ENCODE measurements at regions not wholly inside any gene's neighbourhood (a gene's known extent, or its start where the extent isn't known, plus 50 kb on each side); places are given as distances from the start of the nearest gene placed in this dataset.
"Not testable (repeated sequence)": the region's sequence is repeated elsewhere in the genome, so short reads cannot be mapped to it uniquely, and the experiment has no call there.

DNA sequence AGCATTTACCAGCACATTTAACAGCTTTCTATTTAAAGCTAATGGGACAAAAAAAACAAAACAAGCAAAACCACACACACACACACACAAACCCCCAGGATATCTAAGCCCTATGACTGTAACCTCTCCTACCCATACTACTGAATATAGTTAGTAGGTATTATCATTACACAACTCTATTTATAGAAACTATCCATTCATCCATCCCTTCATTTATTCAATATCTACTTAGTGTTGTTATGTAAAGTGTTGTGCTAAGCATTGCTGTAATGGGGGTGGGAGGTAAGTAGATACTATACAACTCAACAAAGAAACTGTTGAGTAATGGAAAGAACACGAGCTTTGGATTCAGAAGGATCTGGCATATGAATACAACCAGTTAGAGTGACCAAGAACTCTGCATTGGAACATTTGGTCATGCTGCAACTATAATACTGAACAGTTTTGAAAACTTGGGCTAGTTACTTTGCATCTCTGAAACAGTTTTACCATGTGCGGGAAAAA lies 82.3 kb upstream of the ZNF608 start:
- H3K27me3 ChIP-seq (ENCODE audit: low read length), result no peaks in the 10 kb centered on the region
- no peaks in the 10 kb centered on the region for H3K36me3 ChIP-seq (ENCODE audit: low read depth, low read length)
- no peak overlapping the region for H3K9ac ChIP-seq (ENCODE audit: low read length)
- TF ChIP-seq EZH2 (IDR thresholded peaks at IDR 0.05; ENCODE audit: low read length, unreplicated experiment) (no peak), EZH2phosphoT487 (IDR thresholded peaks at IDR 0.05; ENCODE audit: borderline replicate concordance, low read length) (no peak)
- TF ChIP-seq, protein P1, sequence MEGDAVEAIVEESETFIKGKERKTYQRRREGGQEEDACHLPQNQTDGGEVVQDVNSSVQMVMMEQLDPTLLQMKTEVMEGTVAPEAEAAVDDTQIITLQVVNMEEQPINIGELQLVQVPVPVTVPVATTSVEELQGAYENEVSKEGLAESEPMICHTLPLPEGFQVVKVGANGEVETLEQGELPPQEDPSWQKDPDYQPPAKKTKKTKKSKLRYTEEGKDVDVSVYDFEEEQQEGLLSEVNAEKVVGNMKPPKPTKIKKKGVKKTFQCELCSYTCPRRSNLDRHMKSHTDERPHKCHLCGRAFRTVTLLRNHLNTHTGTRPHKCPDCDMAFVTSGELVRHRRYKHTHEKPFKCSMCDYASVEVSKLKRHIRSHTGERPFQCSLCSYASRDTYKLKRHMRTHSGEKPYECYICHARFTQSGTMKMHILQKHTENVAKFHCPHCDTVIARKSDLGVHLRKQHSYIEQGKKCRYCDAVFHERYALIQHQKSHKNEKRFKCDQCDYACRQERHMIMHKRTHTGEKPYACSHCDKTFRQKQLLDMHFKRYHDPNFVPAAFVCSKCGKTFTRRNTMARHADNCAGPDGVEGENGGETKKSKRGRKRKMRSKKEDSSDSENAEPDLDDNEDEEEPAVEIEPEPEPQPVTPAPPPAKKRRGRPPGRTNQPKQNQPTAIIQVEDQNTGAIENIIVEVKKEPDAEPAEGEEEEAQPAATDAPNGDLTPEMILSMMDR (conservative IDR thresholded peaks at IDR 0.05; ENCODE audit: low read depth, low read length), result no peak
- no peak overlapping the region for H3K4me2 ChIP-seq (ENCODE audit: low read length)
- H3K27ac ChIP-seq (ENCODE audit: low read length), result no peak overlapping the region
- no peaks in the 10 kb centered on the region for H3F3A ChIP-seq (ENCODE audit: low read length, unreplicated experiment)
- intact Hi-C loops (cut with micrococcal nuclease), result no loop called here
- H3K79me2 ChIP-seq (ENCODE audit: low read length), result no peaks in the 10 kb centered on the region
- CTCF ChIA-PET, result no interaction called here
- H3K4me3 ChIP-seq (ENCODE audit: low read length), result no peak overlapping the region
- H3K9me2 ChIP-seq (replicated peaks; ENCODE audit: low read length), result no peaks in the 10 kb centered on the region
- H2AFZ ChIP-seq (ENCODE audit: low read length), result no peak overlapping the region
- H3K4me1 ChIP-seq (ENCODE audit: insufficient read depth, low read length), result peaks cover 9% of the 10 kb centered on the region; the same call in 1 of the 2 replicates
- no peaks in the 10 kb centered on the region for H3K9me3 ChIP-seq (ENCODE audit: low read length)
- no peak for ATAC-seq
- no TSS peak for BruUV-seq (replicated peaks)
- POLR2A ChIA-PET (ENCODE audit: unreplicated experiment), result no interaction called here
- no peaks in the 10 kb centered on the region for H4K20me1 ChIP-seq (ENCODE audit: low read length)
- no peak for DNase-seq

DNA sequence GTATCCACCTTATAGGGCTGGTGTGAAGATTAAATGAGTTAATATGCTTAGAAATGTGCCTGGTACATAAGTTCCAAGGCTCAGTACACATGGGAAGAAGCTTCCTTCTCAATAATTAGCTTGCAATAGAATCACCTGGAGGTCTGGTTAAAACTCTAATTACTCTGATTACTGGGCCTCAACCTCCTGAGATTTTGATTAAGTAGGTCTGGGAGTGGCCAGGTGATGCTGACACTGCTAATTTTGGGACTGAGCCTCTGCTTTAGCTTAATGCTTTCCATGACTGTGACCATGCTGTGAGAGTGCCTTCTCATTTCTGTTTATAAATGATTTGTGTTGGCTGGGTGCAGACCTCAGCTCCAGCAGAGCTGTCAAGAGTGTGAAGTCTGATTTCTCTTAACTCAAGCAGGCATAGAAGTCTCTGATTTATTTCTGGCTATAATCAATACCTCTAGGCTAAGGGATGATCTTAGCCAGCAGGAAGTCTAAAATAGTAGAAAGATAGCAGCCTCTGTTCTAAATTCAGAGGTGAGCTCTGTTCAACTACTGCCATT lies 85.3 kb upstream of the ZNF608 start:
- Histone ChIP-seq H3K27ac (ENCODE audit: low read length) (no peak overlapping the region), H3K79me2 (ENCODE audit: low read length) (no peaks in the 10 kb centered on the region), H3K4me3 (ENCODE audit: low read length) (no peak overlapping the region), H3K36me3 (ENCODE audit: low read depth, low read length) (no peaks in the 10 kb centered on the region), H3K9me3 (ENCODE audit: low read length) (no peaks in the 10 kb centered on the region), H2AFZ (ENCODE audit: low read length) (no peak overlapping the region), H3K4me2 (ENCODE audit: low read length) (no peak overlapping the region), H3K9me2 (replicated peaks; ENCODE audit: low read length) (no peaks in the 10 kb centered on the region), H3K4me1 (ENCODE audit: insufficient read depth, low read length) (no peaks in the 10 kb centered on the region), H3K9ac (ENCODE audit: low read length) (no peak overlapping the region), H3F3A (ENCODE audit: low read length, unreplicated experiment) (no peaks in the 10 kb centered on the region), H4K20me1 (ENCODE audit: low read length) (no peaks in the 10 kb centered on the region), H3K27me3 (ENCODE audit: low read length) (no peaks in the 10 kb centered on the region)
- DNase-seq (no peak), ATAC-seq (no peak)
- ChIA-PET POLR2A (ENCODE audit: unreplicated experiment) (no interaction called here), CTCF (no interaction called here)
- BruUV-seq (replicated peaks), result no TSS peak
- intact Hi-C loops (cut with micrococcal nuclease), result no loop called here
- TF ChIP-seq, protein P1 (conservative IDR thresholded peaks at IDR 0.05; ENCODE audit: low read depth, low read length), result no peak
- TF ChIP-seq EZH2phosphoT487 (IDR thresholded peaks at IDR 0.05; ENCODE audit: borderline replicate concordance, low read length) (no peak), EZH2 (IDR thresholded peaks at IDR 0.05; ENCODE audit: low read length, unreplicated experiment) (no peak)

DNA sequence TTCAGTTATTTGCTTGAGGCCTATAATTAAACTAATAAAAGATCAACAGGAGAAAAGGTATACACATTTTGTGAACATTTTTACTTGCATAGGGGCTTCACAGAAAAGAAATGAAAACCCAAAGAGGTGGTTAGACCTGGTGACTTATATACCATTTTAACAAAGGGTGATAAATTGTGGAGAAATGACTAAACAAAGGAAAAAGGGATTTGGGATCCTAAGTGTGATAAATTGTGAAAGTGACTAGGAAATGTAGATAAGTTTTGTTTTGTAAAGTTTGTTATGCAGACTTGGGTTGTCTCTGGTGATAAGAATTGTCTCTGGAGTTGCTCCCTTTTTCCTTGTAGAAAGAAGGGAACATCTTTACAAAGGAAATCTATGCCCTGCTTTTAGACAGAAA lies 86.1 kb upstream of the ZNF608 start:
- H3K9me2 ChIP-seq (replicated peaks; ENCODE audit: low read length), result no peaks in the 10 kb centered on the region
- ChIA-PET CTCF (no interaction called here), POLR2A (ENCODE audit: unreplicated experiment) (no interaction called here)
- no TSS peak for BruUV-seq (replicated peaks)
- H3K79me2 ChIP-seq (ENCODE audit: low read length), result no peaks in the 10 kb centered on the region
- H3K27ac ChIP-seq (ENCODE audit: low read length), result no peak overlapping the region
- H3K4me2 ChIP-seq (ENCODE audit: low read length), result no peak overlapping the region
- H2AFZ ChIP-seq (ENCODE audit: low read length), result no peak overlapping the region
- no peak for TF ChIP-seq EZH2 (IDR thresholded peaks at IDR 0.05; ENCODE audit: low read length, unreplicated experiment)
- no peak for TF ChIP-seq EZH2phosphoT487 (IDR thresholded peaks at IDR 0.05; ENCODE audit: borderline replicate concordance, low read length)
- TF ChIP-seq, protein P1 (conservative IDR thresholded peaks at IDR 0.05; ENCODE audit: low read depth, low read length), result no peak
- no peaks in the 10 kb centered on the region for H3K27me3 ChIP-seq (ENCODE audit: low read length)
- H4K20me1 ChIP-seq (ENCODE audit: low read length), result no peaks in the 10 kb centered on the region
- H3F3A ChIP-seq (ENCODE audit: low read length, unreplicated experiment), result no peaks in the 10 kb centered on the region
- H3K4me3 ChIP-seq (ENCODE audit: low read length), result no peak overlapping the region
- no peaks in the 10 kb centered on the region for H3K4me1 ChIP-seq (ENCODE audit: insufficient read depth, low read length)
- no peak for ATAC-seq
- no peaks in the 10 kb centered on the region for H3K36me3 ChIP-seq (ENCODE audit: low read depth, low read length)
- intact Hi-C loops (cut with micrococcal nuclease), result no loop called here
- no peaks in the 10 kb centered on the region for H3K9me3 ChIP-seq (ENCODE audit: low read length)
- no peak overlapping the region for H3K9ac ChIP-seq (ENCODE audit: low read length)
- DNase-seq, result no peak

DNA sequence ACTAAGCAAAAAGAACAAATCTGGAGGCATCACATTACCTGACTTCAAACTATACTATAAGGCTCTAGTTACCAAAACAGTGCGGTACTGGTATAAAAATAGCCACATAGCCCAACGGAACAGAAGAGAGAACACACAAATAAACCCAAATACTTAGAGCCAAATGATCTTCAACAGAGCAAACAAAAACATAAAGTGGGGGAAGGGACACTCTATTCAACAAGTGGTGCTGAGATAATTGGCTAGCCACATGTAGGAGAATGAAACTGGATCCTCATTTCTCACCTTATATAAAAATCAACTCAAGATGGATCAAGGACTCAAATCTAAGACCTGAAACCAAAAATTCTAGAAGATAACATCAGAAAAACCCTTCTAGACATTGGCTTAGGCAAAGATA lies 89.9 kb upstream of the ZNF608 start:
- CTCF ChIA-PET; ATAC-seq; H3F3A ChIP-seq (ENCODE audit: low read length, unreplicated experiment); intact Hi-C loops (cut with micrococcal nuclease); H3K9ac ChIP-seq (ENCODE audit: low read length); H4K20me1 ChIP-seq (ENCODE audit: low read length); H3K4me2 ChIP-seq (ENCODE audit: low read length); BruUV-seq (replicated peaks); H3K27me3 ChIP-seq (ENCODE audit: low read length); H3K9me3 ChIP-seq (ENCODE audit: low read length); H3K27ac ChIP-seq (ENCODE audit: low read length); DNase-seq; POLR2A ChIA-PET (ENCODE audit: unreplicated experiment); H3K4me1 ChIP-seq (ENCODE audit: insufficient read depth, low read length); H3K9me2 ChIP-seq (replicated peaks; ENCODE audit: low read length); H2AFZ ChIP-seq (ENCODE audit: low read length); H3K79me2 ChIP-seq (ENCODE audit: low read length); H3K36me3 ChIP-seq (ENCODE audit: low read depth, low read length); H3K4me3 ChIP-seq (ENCODE audit: low read length): not testable (repeated sequence)
